HCT116 (cell line): ENCODE measurements at regions not wholly inside any gene's neighbourhood (a gene's known extent, or its start where the extent isn't known, plus 50 kb on each side); places are given as distances from the start of the nearest gene placed in this dataset.

Source experiments
- CTCF ChIP-seq, 3 experiments: fragments of 200-600 bp in 1 of 3; sonication (generic) in 1 of 3; IDR thresholded peaks in 2 of 3; conservative IDR thresholded peaks in 1 of 3; 2 replicates each; pipeline ENCODE4 v1.5.1; 2012 to 2017; ENCODE audit warnings: low read depth in 2 of 3, low read length in 2 of 3, antibody characterized with exemption in 1 of 3, borderline replicate concordance in 1 of 3, control low read depth in 1 of 3, mild to moderate bottlenecking in 1 of 3, mixed read lengths in 1 of 3, mixed run types in 1 of 3, moderate library complexity in 1 of 3; ENCODE audit not compliant: insufficient read depth in 1 of 3
- EZH2 ChIP-seq: fragments of 200-600 bp; sonication (generic); IDR thresholded peaks from 2 replicates; pipeline ENCODE4 v1.6.1; 2017; ENCODE audit warnings: antibody characterized with exemption, mixed run types
- JUND ChIP-seq: IDR thresholded peaks from 2 replicates; pipeline ENCODE4 v1.6.1; 2012
- RAD21 ChIP-seq: IDR thresholded peaks from 2 replicates; pipeline ENCODE4 v1.6.1; 2012; ENCODE audit warnings: low read depth, mild to moderate bottlenecking
- SIN3A ChIP-seq: IDR thresholded peaks from 2 replicates; pipeline ENCODE4 v1.6.1; 2012; ENCODE audit warnings: low read depth
- SP1 ChIP-seq: IDR thresholded peaks from 2 replicates; pipeline ENCODE4 v1.6.1; 2012; ENCODE audit warnings: low read depth
- SRF ChIP-seq: IDR thresholded peaks from 2 replicates; pipeline ENCODE4 v1.6.1; 2012; ENCODE audit warnings: low read depth
- TF ChIP-seq, protein P1 (sequence below): IDR thresholded peaks from 2 replicates; pipeline ENCODE4 v1.6.1; 2011; ENCODE audit warnings: mild to moderate bottlenecking, low read length, moderate library complexity; ENCODE audit not compliant: insufficient replicate concordance; ENCODE audit errors: extremely low read depth

DNA sequence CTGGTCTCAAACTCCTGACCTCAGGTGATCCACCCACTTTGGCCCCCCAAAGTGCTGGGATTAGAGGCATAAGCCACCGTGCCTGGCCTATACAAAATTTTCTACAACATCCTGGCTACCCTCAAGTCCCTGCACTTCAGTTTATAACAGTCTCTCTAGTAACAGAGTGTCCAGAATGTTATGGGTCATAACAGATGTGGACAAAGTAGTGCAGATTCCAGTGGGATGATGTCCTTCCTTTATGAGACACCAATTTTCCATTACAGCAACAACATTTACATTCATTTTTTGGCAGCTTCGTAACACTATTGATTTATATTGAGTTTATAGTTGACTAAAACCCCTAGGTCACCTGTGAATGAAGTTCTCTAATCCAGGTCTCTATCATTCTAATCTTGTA is 429.4 kb upstream of the PTBP2 start:
- TF ChIP-seq CTCF (IDR thresholded peaks at IDR 0.05 in 2 of 3, conservative IDR thresholded peaks at IDR 0.05 in 1 of 3; ENCODE audit: borderline replicate concordance in 1 of 3, insufficient read depth in 1 of 3, low read depth in 2 of 3, low read length in 2 of 3) (no peak), SIN3A (no peak), RAD21 (no peak), JUND (no peak), EZH2 (no peak), SP1 (no peak), SRF (no peak)
- TF ChIP-seq, protein P1, sequence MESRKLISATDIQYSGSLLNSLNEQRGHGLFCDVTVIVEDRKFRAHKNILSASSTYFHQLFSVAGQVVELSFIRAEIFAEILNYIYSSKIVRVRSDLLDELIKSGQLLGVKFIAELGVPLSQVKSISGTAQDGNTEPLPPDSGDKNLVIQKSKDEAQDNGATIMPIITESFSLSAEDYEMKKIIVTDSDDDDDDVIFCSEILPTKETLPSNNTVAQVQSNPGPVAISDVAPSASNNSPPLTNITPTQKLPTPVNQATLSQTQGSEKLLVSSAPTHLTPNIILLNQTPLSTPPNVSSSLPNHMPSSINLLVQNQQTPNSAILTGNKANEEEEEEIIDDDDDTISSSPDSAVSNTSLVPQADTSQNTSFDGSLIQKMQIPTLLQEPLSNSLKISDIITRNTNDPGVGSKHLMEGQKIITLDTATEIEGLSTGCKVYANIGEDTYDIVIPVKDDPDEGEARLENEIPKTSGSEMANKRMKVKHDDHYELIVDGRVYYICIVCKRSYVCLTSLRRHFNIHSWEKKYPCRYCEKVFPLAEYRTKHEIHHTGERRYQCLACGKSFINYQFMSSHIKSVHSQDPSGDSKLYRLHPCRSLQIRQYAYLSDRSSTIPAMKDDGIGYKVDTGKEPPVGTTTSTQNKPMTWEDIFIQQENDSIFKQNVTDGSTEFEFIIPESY = no peak
